Endodermal cell (in vitro differentiated cells): ENCODE measurements at regions not wholly inside any gene's neighbourhood (a gene's known extent, or its start where the extent isn't known, plus 50 kb on each side); places are given as distances from the start of the nearest gene placed in this dataset.

Experiments used
- DNase-seq: peaks from one replicate; pipeline ENCODE4 v3.0.0-alpha.2; 2017
- H3K27ac ChIP-seq: 2 replicates; pipeline ENCODE4 v1.5.1; 2013; ENCODE audit warnings: mild to moderate bottlenecking, low read depth, low read length, moderate library complexity
- H3K27me3 ChIP-seq: 2 replicates; pipeline ENCODE4 v1.6.1; 2013; ENCODE audit warnings: mild to moderate bottlenecking, low read length, moderate library complexity; ENCODE audit not compliant: insufficient read depth, control insufficient read depth, poor library complexity, severe bottlenecking
- H3K36me3 ChIP-seq: 2 replicates; pipeline ENCODE4 v1.7.0; 2013; ENCODE audit warnings: mild to moderate bottlenecking, low read length, moderate library complexity; ENCODE audit not compliant: control insufficient read depth, insufficient read depth
- H3K4me1 ChIP-seq: one replicate; pipeline ENCODE4 v1.7.0; 2013; ENCODE audit warnings: low read length; ENCODE audit not compliant: control insufficient read depth, insufficient read depth
- H3K4me3 ChIP-seq: 2 replicates; pipeline ENCODE4 v1.5.1; 2013; ENCODE audit warnings: mild to moderate bottlenecking, low read length, moderate library complexity
- H3K9ac ChIP-seq: 2 replicates; pipeline ENCODE4 v1.6.1; 2013; ENCODE audit warnings: mild to moderate bottlenecking, low read length, moderate library complexity; ENCODE audit not compliant: poor library complexity, severe bottlenecking; ENCODE audit errors: extremely low read depth
- H3K9me3 ChIP-seq: 2 replicates; pipeline ENCODE4 v1.6.1; 2013; ENCODE audit warnings: mild to moderate bottlenecking, low read length, moderate library complexity; ENCODE audit not compliant: control insufficient read depth
- H3K27ac Mint-ChIP-seq: 2 replicates; pipeline ENCODE4 v1.8.0; 2020; ENCODE audit warnings: mixed read lengths
- H3K27me3 Mint-ChIP-seq: 2 replicates; pipeline ENCODE4 v1.8.0; 2021; ENCODE audit warnings: mild to moderate bottlenecking, mixed read lengths; ENCODE audit not compliant: insufficient read depth
- H3K36me3 Mint-ChIP-seq: 2 replicates; pipeline ENCODE4 v1.8.0; 2020; ENCODE audit warnings: low read depth, mixed read lengths
- H3K4me1 Mint-ChIP-seq: 2 replicates; pipeline ENCODE4 v1.8.0; 2020; ENCODE audit warnings: mixed read lengths
- H3K4me3 Mint-ChIP-seq: 2 replicates; pipeline ENCODE4 v1.8.0; 2020; ENCODE audit warnings: mild to moderate bottlenecking, moderate library complexity, mixed read lengths
- H3K9me3 Mint-ChIP-seq: 2 replicates; pipeline ENCODE4 v1.8.0; 2020; ENCODE audit warnings: mild to moderate bottlenecking, mixed read lengths
- WGBS, 2 experiments: methylation state at CpG; one replicate each; pipeline versions ENCODE4 v1.1.5 to v1.1.7; 2013; ENCODE audit warnings: missing lambda C conversion rate in 2 of 2, mixed read lengths in 1 of 2; ENCODE audit not compliant: insufficient coverage in 1 of 2, insufficient read length in 1 of 2; 5-methylcytosine and 5-hydroxymethylcytosine counted together
- TF ChIP-seq, protein P1 (sequence below): fragments of 200-600 bp; sonication (generic); conservative IDR thresholded peaks from 2 replicates; pipeline ENCODE4 v1.5.0; 2021; ENCODE audit warnings: antibody characterized with exemption, mild to moderate bottlenecking

GRCh38 chr10:108894402-108895301, 1028.7 kb downstream of the XPNPEP1 start:
- H3K9me3 ChIP-seq, result peaks cover 63% of the 10 kb centered on the region
- Mint-ChIP-seq H3K36me3 (no peaks in the 10 kb centered on the region), H3K27ac (no peak overlapping the region), H3K27me3 (peaks cover 2% of the 10 kb centered on the region), H3K4me3 (no peak overlapping the region), H3K9me3 (no peaks in the 10 kb centered on the region), H3K4me1 (peaks cover 1% of the 10 kb centered on the region)
- no peak overlapping the region for H3K27ac ChIP-seq
- TF ChIP-seq, protein P1, sequence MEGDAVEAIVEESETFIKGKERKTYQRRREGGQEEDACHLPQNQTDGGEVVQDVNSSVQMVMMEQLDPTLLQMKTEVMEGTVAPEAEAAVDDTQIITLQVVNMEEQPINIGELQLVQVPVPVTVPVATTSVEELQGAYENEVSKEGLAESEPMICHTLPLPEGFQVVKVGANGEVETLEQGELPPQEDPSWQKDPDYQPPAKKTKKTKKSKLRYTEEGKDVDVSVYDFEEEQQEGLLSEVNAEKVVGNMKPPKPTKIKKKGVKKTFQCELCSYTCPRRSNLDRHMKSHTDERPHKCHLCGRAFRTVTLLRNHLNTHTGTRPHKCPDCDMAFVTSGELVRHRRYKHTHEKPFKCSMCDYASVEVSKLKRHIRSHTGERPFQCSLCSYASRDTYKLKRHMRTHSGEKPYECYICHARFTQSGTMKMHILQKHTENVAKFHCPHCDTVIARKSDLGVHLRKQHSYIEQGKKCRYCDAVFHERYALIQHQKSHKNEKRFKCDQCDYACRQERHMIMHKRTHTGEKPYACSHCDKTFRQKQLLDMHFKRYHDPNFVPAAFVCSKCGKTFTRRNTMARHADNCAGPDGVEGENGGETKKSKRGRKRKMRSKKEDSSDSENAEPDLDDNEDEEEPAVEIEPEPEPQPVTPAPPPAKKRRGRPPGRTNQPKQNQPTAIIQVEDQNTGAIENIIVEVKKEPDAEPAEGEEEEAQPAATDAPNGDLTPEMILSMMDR, result no peak
- H3K4me3 ChIP-seq, result no peak overlapping the region
- H3K27me3 ChIP-seq, result no peaks in the 10 kb centered on the region
- no peak for DNase-seq
- WGBS, 2 experiments, result 75 to 80% methylated on average over 4 to 8 of the region's 8 CpGs
- H3K36me3 ChIP-seq, result no peaks in the 10 kb centered on the region
- H3K4me1 ChIP-seq, result no peaks in the 10 kb centered on the region
- no peak overlapping the region for H3K9ac ChIP-seq

DNA sequence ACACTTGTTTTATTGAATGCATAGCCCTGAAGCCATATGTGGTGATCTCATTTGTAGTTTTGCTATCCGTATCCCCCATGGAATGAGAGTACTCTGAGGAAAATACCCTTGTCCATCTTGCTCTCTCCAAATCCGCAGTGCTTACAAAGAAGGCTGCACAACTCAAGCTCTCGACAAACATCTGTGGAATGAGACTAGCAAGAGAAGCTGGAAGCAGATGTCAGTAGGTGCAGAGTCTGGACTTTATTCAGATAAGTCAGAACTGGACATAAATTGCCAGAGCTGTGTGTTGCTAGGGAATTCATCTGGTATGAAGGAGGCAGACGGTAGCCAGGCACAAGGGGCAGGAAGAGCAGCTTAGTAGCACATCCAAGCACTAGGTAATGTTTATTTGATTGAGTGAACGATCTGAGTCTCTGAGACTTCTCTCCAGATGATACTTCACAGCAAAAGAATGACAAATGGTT, 1046.2 kb downstream of the XPNPEP1 start:
- Mint-ChIP-seq H3K4me3 (no peak overlapping the region), H3K27me3 (no peaks in the 10 kb centered on the region), H3K36me3 (no peaks in the 10 kb centered on the region), H3K4me1 (peaks cover 13% of the 10 kb centered on the region), H3K9me3 (no peaks in the 10 kb centered on the region), H3K27ac (no peak overlapping the region)
- Histone ChIP-seq H3K9ac (no peak overlapping the region), H3K27ac (peak overlapping the region; percentile 79), H3K4me1 (no peaks in the 10 kb centered on the region), H3K36me3 (no peaks in the 10 kb centered on the region), H3K4me3 (no peak overlapping the region), H3K27me3 (no peaks in the 10 kb centered on the region), H3K9me3 (peaks cover 76% of the 10 kb centered on the region)
- DNase-seq, result no peak
- WGBS, 2 experiments, result 55 to 61% methylated on average over 4 to 5 of the region's 5 CpGs
- TF ChIP-seq, protein P1, result no peak

- DNase-seq, result no peak
- TF ChIP-seq, protein P1, result no peak
- Mint-ChIP-seq H3K4me1 (peaks cover 13% of the 10 kb centered on the region), H3K36me3 (no peaks in the 10 kb centered on the region), H3K27ac (no peak overlapping the region), H3K27me3 (peaks cover 2% of the 10 kb centered on the region), H3K9me3 (no peaks in the 10 kb centered on the region), H3K4me3 (no peak overlapping the region)
- H3K27me3 ChIP-seq, result no peaks in the 10 kb centered on the region
- H3K4me1 ChIP-seq, result no peaks in the 10 kb centered on the region
- 0% methylated on average over 1 of the region's 2 CpGs; no CpG with 5 or more reads in 1 of the 2 experiments for WGBS, 2 experiments
- H3K9ac ChIP-seq, result no peak overlapping the region
- no peak overlapping the region for H3K4me3 ChIP-seq
- no peaks in the 10 kb centered on the region for H3K36me3 ChIP-seq
- peaks cover 71% of the 10 kb centered on the region for H3K9me3 ChIP-seq
- H3K27ac ChIP-seq, result no peak overlapping the region
Observed at GRCh38 chr10:108872854-108873253, 1050.5 kb downstream of the XPNPEP1 start.
